Neutrophil (primary cell): ENCODE measurements at regions not wholly inside any gene's neighbourhood (a gene's known extent, or its start where the extent isn't known, plus 50 kb on each side); places are given as distances from the start of the nearest gene placed in this dataset.

Experiments
- H3K27ac ChIP-seq: fragments of 200-600 bp; sonication (generic); 2 replicates; pipeline ENCODE4 v1.5.1; 2016; ENCODE audit warnings: mild to moderate bottlenecking, moderate library complexity
- H3K27me3 ChIP-seq: fragments of 200-600 bp; sonication (generic); 2 replicates; pipeline ENCODE4 v1.6.0; 2016; ENCODE audit warnings: mild to moderate bottlenecking
- H3K36me3 ChIP-seq: fragments of 200-600 bp; sonication (generic); 2 replicates; pipeline ENCODE4 v1.5.1; 2017
- H3K4me1 ChIP-seq, 2 experiments: fragments of 200-600 bp in 1 of 2; sonication (generic) in 1 of 2; 1 replicate in 1 of 2; 2 replicates in 1 of 2; pipeline versions ENCODE4 v1.5.1 to v1.6.1; 2013 to 2016; ENCODE audit warnings: low read depth in 1 of 2, low read length in 1 of 2, mild to moderate bottlenecking in 1 of 2, moderate library complexity in 1 of 2; ENCODE audit not compliant: control insufficient read depth in 1 of 2, insufficient read depth in 1 of 2
- H3K4me3 ChIP-seq, 2 experiments: fragments of 200-600 bp in 1 of 2; sonication (generic) in 1 of 2; 1 replicate in 1 of 2; 2 replicates in 1 of 2; pipeline ENCODE4 v1.5.1; 2013 to 2016; ENCODE audit warnings: low read depth in 1 of 2, low read length in 1 of 2, mild to moderate bottlenecking in 1 of 2, moderate library complexity in 1 of 2
- H3K9me3 ChIP-seq: fragments of 200-600 bp; sonication (generic); 2 replicates; pipeline ENCODE4 v1.5.1; 2016
- CTCF ChIP-seq: fragments of 200-600 bp; sonication (generic); IDR thresholded peaks from 2 replicates; pipeline ENCODE4 v1.5.1; 2016; ENCODE audit warnings: antibody characterized with exemption

GRCh38 chr5:124371111-124371706 is 375.2 kb downstream of the ZNF608 start:
- Histone ChIP-seq H3K36me3 (no peaks in the 10 kb centered on the region), H3K4me1 (no peaks in the 10 kb centered on the region), H3K9me3 (no peaks in the 10 kb centered on the region), H3K4me3 (no peak overlapping the region), H3K27me3 (no peaks in the 10 kb centered on the region), H3K27ac (no peak overlapping the region)
- TF ChIP-seq CTCF, result no peak

GRCh38 chr5:124370601-124371000 is 375.8 kb downstream of the ZNF608 start:
- no peaks in the 10 kb centered on the region for H3K9me3 ChIP-seq
- no peak overlapping the region for H3K27ac ChIP-seq
- no peaks in the 10 kb centered on the region for H3K36me3 ChIP-seq
- TF ChIP-seq CTCF, result no peak
- no peak overlapping the region for H3K4me3 ChIP-seq
- H3K4me1 ChIP-seq, result no peaks in the 10 kb centered on the region
- no peaks in the 10 kb centered on the region for H3K27me3 ChIP-seq

- TF ChIP-seq CTCF, result no peak
- no peak overlapping the region for H3K27ac ChIP-seq
- H3K27me3 ChIP-seq, result no peaks in the 10 kb centered on the region
- no peaks in the 10 kb centered on the region for H3K4me1 ChIP-seq
- H3K36me3 ChIP-seq, result no peaks in the 10 kb centered on the region
- H3K4me3 ChIP-seq, result no peak overlapping the region
- no peaks in the 10 kb centered on the region for H3K9me3 ChIP-seq
These were observed 381.1 kb downstream of the ZNF608 start for GRCh38 chr5:124365361-124365801.

GRCh38 chr5:124355928-124356327 is 390.5 kb downstream of the ZNF608 start:
- Histone ChIP-seq H3K9me3 (no peaks in the 10 kb centered on the region), H3K36me3 (no peaks in the 10 kb centered on the region), H3K27ac (no peak overlapping the region), H3K27me3 (no peaks in the 10 kb centered on the region), H3K4me3 (no peak overlapping the region), H3K4me1 (no peaks in the 10 kb centered on the region)
- TF ChIP-seq CTCF, result no peak

- no peak overlapping the region for H3K27ac ChIP-seq
- no peak overlapping the region for H3K4me3 ChIP-seq
- no peak for TF ChIP-seq CTCF
- no peaks in the 10 kb centered on the region for H3K4me1 ChIP-seq
- no peaks in the 10 kb centered on the region for H3K27me3 ChIP-seq
- no peaks in the 10 kb centered on the region for H3K36me3 ChIP-seq
- no peaks in the 10 kb centered on the region for H3K9me3 ChIP-seq
These were observed 393.4 kb downstream of the ZNF608 start for GRCh38 chr5:124353016-124353415.

- Histone ChIP-seq H3K27ac (no peak overlapping the region), H3K4me3 (no peak overlapping the region), H3K36me3 (no peaks in the 10 kb centered on the region), H3K9me3 (no peaks in the 10 kb centered on the region), H3K4me1 (no peaks in the 10 kb centered on the region), H3K27me3 (no peaks in the 10 kb centered on the region)
- no peak for TF ChIP-seq CTCF
These were observed 394.1 kb downstream of the ZNF608 start for GRCh38 chr5:124352312-124352711.
